ENCODE measurements at regions not wholly inside any gene's neighbourhood (a gene's known extent, or its start where the extent isn't known, plus 50 kb on each side); places are given as distances from the start of the nearest gene placed in this dataset.

- no peak for TF ChIP-seq CTCF (IDR thresholded peaks at IDR 0.05; ENCODE audit: low read length)
- no peak for TF ChIP-seq EZH2 (optimal IDR thresholded peaks at IDR 0.05; ENCODE audit: low read depth, low read length)
Observed at GRCh38 chr1:218112862-218113261, 172.2 kb upstream of the RRP15 start.

Data from MM.1S (cell line).